OCI-LY1 (cell line): ENCODE measurements at regions not wholly inside any gene's neighbourhood (a gene's known extent, or its start where the extent isn't known, plus 50 kb on each side); places are given as distances from the start of the nearest gene placed in this dataset.

Source experiments
- CTCF ChIP-seq: fragments of 200-600 bp; sonication (generic), shearing (Covaris generic); IDR thresholded peaks from 2 replicates; pipeline ENCODE4 v1.5.1; 2017; ENCODE audit warnings: mild to moderate bottlenecking, antibody characterized with exemption, low read length, moderate library complexity, mixed read lengths
- EZH2 ChIP-seq: fragments of 200-600 bp; sonication (generic), shearing (Covaris generic); IDR thresholded peaks from 2 replicates; pipeline ENCODE4 v1.8.0; 2017; ENCODE audit warnings: borderline replicate concordance, mixed run types, mild to moderate bottlenecking, antibody characterized with exemption, low read length, moderate library complexity, mixed read lengths

GRCh38 chr2:186085226-186085625 is 346.6 kb downstream of the FSIP2 start:
- TF ChIP-seq CTCF, result no peak
- TF ChIP-seq EZH2, result no peak
